RWPE2 (cell line): ENCODE measurements at regions not wholly inside any gene's neighbourhood (a gene's known extent, or its start where the extent isn't known, plus 50 kb on each side); places are given as distances from the start of the nearest gene placed in this dataset.
A peak's percentile ranks its signal among the peaks of the same experiment; 100 is the strongest.

Source experiments
- ATAC-seq: fragments of 200-7000 bp; cut with Tn5 transposase; 3 replicates; pipeline ENCODE4 v1.9.1; 2021; ENCODE audit warnings: low read depth
- DNase-seq: peaks from one replicate; pipeline ENCODE4 v3.0.0-alpha.2; 2020; ENCODE audit warnings: low spot score
- H3K27ac ChIP-seq: fragments of 450-650 bp; 2 replicates; pipeline ENCODE4 v1.5.1; 2017; ENCODE audit warnings: mild to moderate bottlenecking; ENCODE audit not compliant: poor library complexity, severe bottlenecking
- H3K27me3 ChIP-seq: fragments of 250-450 bp; sonication (Bioruptor Pico); 2 replicates; pipeline ENCODE4 v1.5.1; 2021; ENCODE audit warnings: mild to moderate bottlenecking, moderate library complexity; ENCODE audit not compliant: insufficient read depth, poor library complexity, severe bottlenecking
- H3K36me3 ChIP-seq: fragments of 250-450 bp; sonication (Bioruptor Pico); 2 replicates; pipeline ENCODE4 v1.5.1; 2020; ENCODE audit warnings: low read depth, mild to moderate bottlenecking, moderate library complexity
- H3K4me1 ChIP-seq: fragments of 250-450 bp; sonication (Bioruptor Pico); 2 replicates; pipeline ENCODE4 v1.5.1; 2021; ENCODE audit warnings: mild to moderate bottlenecking, moderate library complexity; ENCODE audit not compliant: insufficient read depth, poor library complexity, severe bottlenecking
- H3K4me3 ChIP-seq: fragments of 250-450 bp; sonication (Bioruptor Pico); 2 replicates; pipeline ENCODE4 v1.5.1; 2021; ENCODE audit warnings: mild to moderate bottlenecking, moderate library complexity; ENCODE audit not compliant: severe bottlenecking
- H3K9me3 ChIP-seq: fragments of 250-450 bp; sonication (Bioruptor Pico); 2 replicates; pipeline ENCODE4 v1.5.1; 2021; ENCODE audit warnings: mild to moderate bottlenecking, moderate library complexity; ENCODE audit not compliant: severe bottlenecking
- TF ChIP-seq, protein P1 (sequence below): fragments of 450-650 bp; IDR thresholded peaks from one replicate; pipeline ENCODE4 v1.5.1; 2017; ENCODE audit warnings: mild to moderate bottlenecking, moderate library complexity; ENCODE audit not compliant: poor library complexity, severe bottlenecking

GRCh38 chr1:168631671-168632400, 55.4 kb downstream of the XCL1 start:
- Histone ChIP-seq H3K36me3 (no peaks in the 10 kb centered on the region), H3K27me3 (no peaks in the 10 kb centered on the region), H3K27ac (no peak overlapping the region), H3K4me1 (peaks cover 25% of the 10 kb centered on the region), H3K9me3 (no peaks in the 10 kb centered on the region), H3K4me3 (no peak overlapping the region)
- TF ChIP-seq, protein P1, sequence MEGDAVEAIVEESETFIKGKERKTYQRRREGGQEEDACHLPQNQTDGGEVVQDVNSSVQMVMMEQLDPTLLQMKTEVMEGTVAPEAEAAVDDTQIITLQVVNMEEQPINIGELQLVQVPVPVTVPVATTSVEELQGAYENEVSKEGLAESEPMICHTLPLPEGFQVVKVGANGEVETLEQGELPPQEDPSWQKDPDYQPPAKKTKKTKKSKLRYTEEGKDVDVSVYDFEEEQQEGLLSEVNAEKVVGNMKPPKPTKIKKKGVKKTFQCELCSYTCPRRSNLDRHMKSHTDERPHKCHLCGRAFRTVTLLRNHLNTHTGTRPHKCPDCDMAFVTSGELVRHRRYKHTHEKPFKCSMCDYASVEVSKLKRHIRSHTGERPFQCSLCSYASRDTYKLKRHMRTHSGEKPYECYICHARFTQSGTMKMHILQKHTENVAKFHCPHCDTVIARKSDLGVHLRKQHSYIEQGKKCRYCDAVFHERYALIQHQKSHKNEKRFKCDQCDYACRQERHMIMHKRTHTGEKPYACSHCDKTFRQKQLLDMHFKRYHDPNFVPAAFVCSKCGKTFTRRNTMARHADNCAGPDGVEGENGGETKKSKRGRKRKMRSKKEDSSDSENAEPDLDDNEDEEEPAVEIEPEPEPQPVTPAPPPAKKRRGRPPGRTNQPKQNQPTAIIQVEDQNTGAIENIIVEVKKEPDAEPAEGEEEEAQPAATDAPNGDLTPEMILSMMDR = no peak
- DNase-seq (no peak), ATAC-seq (no peak)

GRCh38 chr1:168634951-168635532, 58.6 kb downstream of the XCL1 start:
- TF ChIP-seq, protein P1 = no peak

GRCh38 chr1:168636200-168636599, 59.8 kb downstream of the XCL1 start:
- H3K4me3 ChIP-seq = no peak overlapping the region
- ATAC-seq (peak; percentile 45), DNase-seq (no peak)
- H3K4me1 ChIP-seq = peaks cover 19% of the 10 kb centered on the region
- TF ChIP-seq, protein P1 = peak; percentile 42
- H3K27me3 ChIP-seq = no peaks in the 10 kb centered on the region
- H3K27ac ChIP-seq = peak overlapping the region; percentile 94
- no peaks in the 10 kb centered on the region for H3K36me3 ChIP-seq
- H3K9me3 ChIP-seq = no peaks in the 10 kb centered on the region

More at GRCh38 chr1:168634951-168635532, 58.6 kb downstream of the XCL1 start:
- Histone ChIP-seq H3K27me3 (no peaks in the 10 kb centered on the region), H3K27ac (no peak overlapping the region), H3K36me3 (no peaks in the 10 kb centered on the region), H3K9me3 (no peaks in the 10 kb centered on the region), H3K4me1 (peaks cover 19% of the 10 kb centered on the region), H3K4me3 (no peak overlapping the region)
- ATAC-seq (no peak), DNase-seq (no peak)

GRCh38 chr1:168636642-168637111, 60.3 kb downstream of the XCL1 start:
- DNase-seq (no peak), ATAC-seq (peak; percentile 96)
- no peak overlapping the region for H3K4me3 ChIP-seq
- peaks cover 19% of the 10 kb centered on the region for H3K4me1 ChIP-seq
- TF ChIP-seq, protein P1 = no peak
- H3K27ac ChIP-seq = peak overlapping the region; percentile 94
- H3K27me3 ChIP-seq = no peaks in the 10 kb centered on the region
- H3K9me3 ChIP-seq = no peaks in the 10 kb centered on the region
- no peaks in the 10 kb centered on the region for H3K36me3 ChIP-seq
